ENCODE measurements at regions not wholly inside any gene's neighbourhood (a gene's known extent, or its start where the extent isn't known, plus 50 kb on each side); places are given as distances from the start of the nearest gene placed in this dataset.
A peak's percentile ranks its signal among the peaks of the same experiment; 100 is the strongest.

DNA sequence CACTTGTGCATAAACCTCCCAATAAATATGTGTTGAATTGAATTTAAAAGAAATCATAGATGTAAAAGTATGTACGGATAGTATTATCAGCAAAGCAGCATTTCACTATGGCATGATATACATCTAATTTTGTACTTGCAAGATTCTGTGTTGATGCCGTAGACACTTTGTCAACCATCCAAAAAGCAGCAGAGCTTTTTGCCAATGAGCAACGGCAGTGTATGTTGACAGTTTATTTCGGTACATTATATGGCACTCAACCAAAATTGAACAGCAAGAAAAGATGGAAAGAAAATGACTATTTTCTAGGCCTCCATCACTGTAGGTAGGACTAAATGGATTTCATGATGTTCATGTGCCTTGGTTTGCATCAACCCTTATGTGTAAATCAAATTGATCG, 543.7 kb downstream of the DACH1 start:
- no peak for TF ChIP-seq GATA3 (IDR thresholded peaks at IDR 0.05; ENCODE audit: low read depth, low read length)
- TF ChIP-seq GATA2 (IDR thresholded peaks at IDR 0.05; ENCODE audit: low read depth, low read length), result no peak

DNA sequence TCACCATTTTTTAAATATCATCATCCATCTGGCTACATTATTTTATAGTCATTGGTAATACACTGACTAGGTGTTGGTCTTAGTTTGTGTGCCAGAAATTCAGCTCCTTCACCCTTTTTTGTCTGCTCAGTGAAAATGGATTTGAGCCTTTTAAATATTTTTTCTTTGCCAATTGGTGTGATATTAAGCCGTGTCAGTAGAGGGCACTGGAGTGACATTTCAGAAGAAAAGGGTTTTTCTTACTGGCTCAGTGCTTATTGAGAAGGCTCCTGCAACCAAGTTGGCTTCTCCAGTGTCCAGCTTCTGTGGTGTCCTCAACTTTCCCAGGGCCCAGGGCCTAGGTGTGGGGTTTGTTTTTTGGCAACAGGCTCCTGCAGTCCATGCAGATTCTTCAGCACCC, 546.6 kb downstream of the DACH1 start:
- TF ChIP-seq GATA3 (IDR thresholded peaks at IDR 0.05; ENCODE audit: low read depth, low read length) (no peak), GATA2 (IDR thresholded peaks at IDR 0.05; ENCODE audit: low read depth, low read length) (no peak)

DNA sequence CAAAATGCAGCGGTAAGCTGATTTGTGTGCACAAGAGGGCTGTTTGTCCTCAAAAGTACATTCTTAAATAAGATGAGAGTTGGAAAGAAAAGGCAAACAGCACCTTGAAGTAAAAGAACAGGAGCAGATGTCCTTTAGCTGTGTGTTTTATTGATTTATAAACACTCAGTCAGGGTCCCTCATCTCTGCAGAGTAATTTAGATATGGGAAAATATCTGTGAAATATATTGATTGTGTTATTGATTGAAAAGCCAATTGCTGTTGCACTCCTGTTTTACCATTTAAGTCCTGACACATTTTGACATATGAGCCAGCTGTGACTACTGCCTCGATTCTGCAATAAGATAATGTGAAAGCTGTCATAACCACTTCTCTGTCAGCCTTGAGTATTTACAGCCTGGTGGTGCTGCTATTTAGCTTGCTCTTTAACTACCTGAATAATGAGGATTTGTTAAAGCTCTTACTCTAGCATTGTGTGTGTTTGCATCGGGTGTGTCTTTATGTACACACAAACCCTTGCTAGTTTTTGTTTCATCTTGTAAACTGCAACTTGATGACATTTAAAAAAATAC, 550.1 kb downstream of the DACH1 start:
- TF ChIP-seq GATA2 (IDR thresholded peaks at IDR 0.05; ENCODE audit: low read depth, low read length) (peak; percentile 80), GATA3 (IDR thresholded peaks at IDR 0.05; ENCODE audit: low read depth, low read length) (peak; percentile 93)

DNA sequence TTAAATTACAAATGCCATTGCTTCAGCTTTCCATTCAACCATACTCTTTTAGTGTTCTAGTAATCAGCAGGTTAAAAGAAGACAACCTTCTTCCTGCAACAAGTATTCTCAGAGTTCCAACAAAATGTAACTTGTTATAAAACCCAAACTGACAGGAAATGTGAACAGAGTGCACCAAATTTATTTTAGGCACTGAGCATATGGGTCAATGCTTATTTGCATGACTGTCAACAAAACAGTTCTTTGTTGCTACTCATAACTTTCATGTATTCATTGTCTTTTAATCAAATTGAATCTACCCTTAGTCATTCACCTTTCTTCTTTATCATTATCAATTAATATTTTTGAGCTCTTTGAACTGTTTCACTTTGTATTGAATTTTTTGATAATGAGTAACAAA, 554.1 kb downstream of the DACH1 start:
- TF ChIP-seq GATA3 (IDR thresholded peaks at IDR 0.05; ENCODE audit: low read depth, low read length) (no peak), GATA2 (IDR thresholded peaks at IDR 0.05; ENCODE audit: low read depth, low read length) (no peak)

DNA sequence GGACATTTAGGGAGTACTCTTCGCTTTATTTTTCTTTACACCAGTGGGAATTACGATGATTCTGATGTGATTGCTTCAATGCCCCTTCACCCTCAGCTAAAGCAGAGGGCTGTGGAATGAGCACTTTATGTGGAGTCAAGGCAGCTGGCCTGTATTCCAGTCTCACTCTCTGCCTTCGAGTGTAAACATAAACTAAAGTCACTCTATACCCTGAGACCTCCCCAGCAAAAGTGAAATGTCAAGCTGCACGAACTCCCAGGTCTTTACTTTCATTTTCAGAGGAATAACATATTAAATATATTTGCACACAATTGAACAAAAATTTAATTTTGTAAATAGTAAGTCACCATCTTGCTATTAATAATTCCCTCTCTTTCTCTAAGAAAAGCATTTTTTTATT, 557.1 kb downstream of the DACH1 start:
- TF ChIP-seq GATA3 (IDR thresholded peaks at IDR 0.05; ENCODE audit: low read depth, low read length), result no peak
- no peak for TF ChIP-seq GATA2 (IDR thresholded peaks at IDR 0.05; ENCODE audit: low read depth, low read length)

DNA sequence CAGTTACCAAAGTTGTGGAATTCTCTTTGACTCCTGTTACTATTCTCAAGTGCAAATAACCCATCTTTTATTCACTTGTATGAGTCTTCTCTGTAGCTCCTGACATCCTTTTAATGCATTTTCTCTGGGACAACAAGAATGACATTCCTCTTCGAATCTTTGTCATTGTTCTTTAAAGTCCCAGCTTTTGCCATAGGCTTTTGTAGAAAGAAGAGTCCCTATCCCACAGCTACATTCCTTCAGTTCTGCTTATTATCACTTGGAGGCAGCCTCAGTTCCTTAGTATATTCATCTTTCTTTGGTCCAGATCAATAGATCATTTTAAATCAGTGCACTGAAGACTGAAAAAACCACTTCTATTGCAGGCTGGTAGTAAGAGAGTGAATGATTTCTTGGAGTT, 560.2 kb downstream of the DACH1 start:
- TF ChIP-seq GATA2 (IDR thresholded peaks at IDR 0.05; ENCODE audit: low read depth, low read length) (no peak), GATA3 (IDR thresholded peaks at IDR 0.05; ENCODE audit: low read depth, low read length) (no peak)

DNA sequence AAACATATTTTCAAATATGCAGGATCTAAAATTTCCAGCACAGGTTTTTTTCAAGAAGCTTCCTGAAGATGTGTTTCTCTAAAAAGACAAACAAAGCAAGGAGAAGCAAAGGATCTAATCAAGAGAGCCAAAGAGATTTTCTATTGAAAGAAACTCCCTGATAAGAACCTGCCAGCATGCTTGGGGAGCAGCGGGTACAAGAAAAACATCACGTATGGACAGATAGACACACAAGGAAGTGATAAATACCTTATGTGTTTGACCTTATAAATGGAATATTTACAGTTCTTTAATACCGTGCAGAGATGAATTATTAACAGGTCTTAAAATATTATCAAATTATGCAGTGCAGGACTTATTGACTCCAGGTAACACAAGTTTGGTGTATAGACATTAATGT, 562.1 kb downstream of the DACH1 start:
- TF ChIP-seq GATA3 (IDR thresholded peaks at IDR 0.05; ENCODE audit: low read depth, low read length) (no peak), GATA2 (IDR thresholded peaks at IDR 0.05; ENCODE audit: low read depth, low read length) (no peak)

DNA sequence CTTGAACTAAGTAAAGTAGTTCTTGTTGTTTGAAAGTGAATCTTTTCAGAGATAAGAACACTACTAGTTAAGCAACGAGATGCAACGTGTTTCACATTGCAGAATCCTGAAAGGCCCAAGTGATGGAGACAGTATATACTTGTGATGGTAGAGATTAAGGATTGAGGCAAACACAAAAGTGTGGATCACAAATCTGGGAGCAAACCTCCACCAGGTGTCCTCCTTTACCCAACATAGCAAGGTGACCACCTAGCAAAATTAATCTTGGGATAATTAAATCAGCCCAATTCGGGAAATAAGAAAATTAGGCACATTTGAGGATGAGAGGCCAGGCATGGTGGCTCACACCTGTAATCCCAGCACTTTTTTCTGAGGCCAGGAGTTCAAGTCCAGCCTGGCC, 563.9 kb downstream of the DACH1 start:
- no peak for TF ChIP-seq GATA2 (IDR thresholded peaks at IDR 0.05; ENCODE audit: low read depth, low read length)
- TF ChIP-seq GATA3 (IDR thresholded peaks at IDR 0.05; ENCODE audit: low read depth, low read length), result no peak

DNA sequence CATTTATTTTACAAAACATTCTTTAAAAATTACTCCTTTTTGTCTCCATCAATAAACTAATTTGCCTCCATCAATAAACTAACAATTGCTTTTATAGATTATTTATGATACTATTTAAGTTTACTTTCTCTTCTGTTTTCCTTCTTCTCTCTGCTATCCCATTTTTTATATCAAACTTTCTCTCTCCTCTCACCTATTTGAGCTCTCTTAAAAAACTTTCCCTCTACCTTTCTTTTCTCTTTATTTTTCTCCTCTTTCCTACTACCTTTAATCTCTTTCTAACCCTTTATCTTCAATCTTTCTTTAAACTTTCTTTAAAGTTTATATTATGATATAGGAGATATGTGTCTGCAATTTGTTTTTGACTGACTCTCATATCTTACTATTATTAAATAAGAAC, 566.4 kb downstream of the DACH1 start:
- TF ChIP-seq GATA3 (IDR thresholded peaks at IDR 0.05; ENCODE audit: low read depth, low read length) (no peak), GATA2 (IDR thresholded peaks at IDR 0.05; ENCODE audit: low read depth, low read length) (no peak)

DNA sequence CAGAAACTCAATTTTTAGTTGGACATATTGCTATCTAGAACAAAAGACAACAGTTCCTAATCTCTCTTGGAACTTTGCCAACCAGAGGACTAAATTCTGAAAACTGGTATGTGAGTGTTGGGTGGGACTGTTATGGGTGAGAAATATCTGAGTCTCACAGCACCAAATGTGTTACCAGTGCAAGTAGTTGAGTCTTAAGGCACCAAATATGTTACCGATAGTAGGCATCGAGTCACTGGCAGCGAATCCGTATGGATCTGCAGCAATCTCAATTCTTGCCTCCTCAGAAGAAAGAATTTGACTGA, 575.2 kb downstream of the DACH1 start:
- no peak for TF ChIP-seq GATA2 (IDR thresholded peaks at IDR 0.05; ENCODE audit: low read depth, low read length)
- TF ChIP-seq GATA3 (IDR thresholded peaks at IDR 0.05; ENCODE audit: low read depth, low read length), result no peak

DNA sequence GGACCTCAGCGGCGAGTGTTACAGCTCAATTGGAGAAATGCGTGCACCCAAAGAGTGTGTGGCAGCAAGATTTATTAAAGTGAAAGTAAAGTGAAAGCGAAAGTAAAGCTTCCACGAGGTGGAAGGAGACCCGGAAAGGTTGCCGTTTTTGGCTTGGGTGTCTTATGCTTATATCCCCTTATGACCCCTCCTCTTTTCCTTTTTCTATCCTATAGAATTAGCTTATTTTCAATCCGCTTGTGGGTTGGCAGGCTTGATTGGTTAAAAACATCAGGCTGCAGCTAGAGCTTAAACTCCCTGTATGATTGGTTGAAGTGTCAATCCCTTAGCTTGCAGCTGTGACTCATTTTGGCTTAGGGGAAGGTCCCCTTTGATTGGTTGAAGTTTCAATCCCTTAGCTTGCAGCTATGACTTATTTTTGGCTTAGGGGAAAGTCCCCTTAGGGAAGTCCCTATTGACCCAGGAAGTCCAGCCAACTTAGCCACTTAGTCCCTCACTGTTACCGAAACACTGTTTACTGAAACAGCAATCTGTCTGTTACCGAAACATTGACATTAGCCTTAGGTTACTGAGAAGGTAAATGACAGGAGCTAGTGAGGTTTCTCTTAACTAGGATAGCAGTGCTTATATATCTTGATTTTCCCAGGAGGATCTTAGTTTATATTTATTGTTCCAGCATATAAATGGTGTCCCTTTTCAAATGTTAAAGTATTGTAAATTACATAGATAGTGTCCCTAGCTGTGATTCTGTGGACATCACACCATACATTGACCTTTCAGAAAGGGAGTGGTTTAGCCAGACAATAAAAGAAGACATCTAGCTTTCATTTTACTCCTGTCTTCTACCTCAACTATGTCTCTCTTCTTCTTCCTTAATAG, 575.8 kb downstream of the DACH1 start:
- TF ChIP-seq GATA3 (IDR thresholded peaks at IDR 0.05; ENCODE audit: low read depth, low read length) (no peak), GATA2 (IDR thresholded peaks at IDR 0.05; ENCODE audit: low read depth, low read length) (no peak)

DNA sequence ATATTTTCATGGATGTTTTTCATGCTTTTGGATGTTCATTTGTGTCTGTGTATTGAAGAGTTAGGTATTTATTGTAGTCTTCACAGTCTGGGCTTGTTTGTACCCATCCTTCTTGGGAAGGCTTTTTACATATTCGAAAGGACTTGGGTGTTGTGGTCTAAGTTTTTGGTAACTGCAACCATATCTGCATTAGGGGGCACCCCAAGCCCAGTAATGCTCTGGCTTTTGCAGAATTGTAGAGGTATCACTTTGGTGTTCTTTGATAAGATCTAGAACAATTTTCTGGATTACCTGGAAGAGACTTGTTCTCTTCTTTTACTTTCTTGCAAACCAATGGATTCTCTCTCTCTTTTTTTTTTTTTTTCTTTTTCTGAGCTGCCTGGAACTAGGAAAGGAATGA, 581.3 kb downstream of the DACH1 start:
- TF ChIP-seq GATA2 (IDR thresholded peaks at IDR 0.05; ENCODE audit: low read depth, low read length) (no peak), GATA3 (IDR thresholded peaks at IDR 0.05; ENCODE audit: low read depth, low read length) (no peak)

DNA sequence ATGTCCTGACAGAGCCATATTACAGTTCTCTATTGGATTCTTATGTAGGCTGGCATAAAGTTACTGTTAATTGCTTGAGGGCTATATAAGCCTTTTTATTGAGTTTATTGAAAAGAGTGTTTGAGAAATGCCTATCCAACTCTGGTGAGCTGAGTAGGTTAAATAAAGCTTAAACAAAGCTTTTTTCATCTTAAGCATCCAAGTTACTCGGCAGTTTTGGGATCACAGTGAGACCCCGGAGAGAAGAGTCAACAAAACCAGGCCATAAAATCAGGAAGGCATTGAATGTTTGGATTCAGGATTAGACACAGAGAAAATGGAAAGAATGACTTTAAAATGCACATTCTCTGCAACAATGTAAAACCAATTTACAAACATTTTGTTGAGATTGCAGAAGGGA, 588.5 kb downstream of the DACH1 start:
- TF ChIP-seq GATA3 (IDR thresholded peaks at IDR 0.05; ENCODE audit: low read depth, low read length), result no peak
- no peak for TF ChIP-seq GATA2 (IDR thresholded peaks at IDR 0.05; ENCODE audit: low read depth, low read length)

DNA sequence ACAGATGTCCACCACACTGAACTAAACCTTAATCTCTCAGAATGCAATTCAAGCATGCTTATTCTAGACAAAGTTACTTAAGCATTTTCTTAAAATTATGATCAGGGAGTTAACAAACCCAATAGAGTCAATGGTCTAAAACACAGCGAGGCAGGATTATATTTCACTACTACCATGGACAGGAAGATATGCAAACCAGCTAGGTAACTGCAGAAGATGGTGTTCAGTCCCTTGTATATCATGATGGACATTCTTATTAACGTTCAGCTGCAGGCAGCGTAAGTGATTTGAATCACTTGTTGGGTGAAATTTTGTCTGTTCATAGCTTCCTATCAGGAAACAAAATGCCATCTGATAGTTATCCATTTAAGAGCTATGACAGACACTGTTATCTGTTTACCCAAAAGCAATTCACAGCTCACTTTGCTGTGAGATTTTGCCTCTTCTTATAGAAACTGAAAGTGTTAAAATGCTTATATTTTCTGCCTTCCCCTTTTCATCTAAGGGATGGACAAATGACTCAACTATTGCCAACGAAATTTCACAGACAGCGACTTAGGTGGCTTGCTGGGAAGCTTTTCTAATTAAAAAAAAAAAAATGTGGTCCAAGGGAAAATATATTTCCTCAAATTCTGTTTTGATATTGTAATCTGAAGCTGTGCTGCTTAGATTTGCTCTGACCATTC, 591.9 kb downstream of the DACH1 start:
- TF ChIP-seq GATA2 (IDR thresholded peaks at IDR 0.05; ENCODE audit: low read depth, low read length) (no peak), GATA3 (IDR thresholded peaks at IDR 0.05; ENCODE audit: low read depth, low read length) (no peak)

DNA sequence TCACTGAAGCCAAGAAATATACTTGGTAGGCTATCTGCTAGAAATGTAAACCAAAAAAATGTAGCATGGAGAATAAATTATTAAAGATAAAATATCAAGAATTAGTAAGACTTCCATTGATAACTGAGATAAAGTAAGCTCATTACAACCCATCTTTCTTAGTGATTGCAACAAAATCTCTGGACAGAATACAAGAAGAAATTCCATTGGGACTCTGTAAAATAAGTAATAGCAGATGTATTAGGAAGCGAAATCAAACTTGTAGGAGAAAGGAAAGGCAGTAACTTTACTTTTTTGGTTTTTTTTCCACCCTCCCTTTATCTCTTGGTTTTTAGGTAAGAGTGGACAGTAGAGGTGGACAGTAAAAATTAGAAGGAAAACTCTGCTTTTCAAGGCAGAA, 605.7 kb downstream of the DACH1 start:
- no peak for TF ChIP-seq GATA3 (IDR thresholded peaks at IDR 0.05; ENCODE audit: low read depth, low read length)
- TF ChIP-seq GATA2 (IDR thresholded peaks at IDR 0.05; ENCODE audit: low read depth, low read length), result no peak
